CD1c-positive myeloid dendritic cell (primary cell): ENCODE measurements at regions not wholly inside any gene's neighbourhood (a gene's known extent, or its start where the extent isn't known, plus 50 kb on each side); places are given as distances from the start of the nearest gene placed in this dataset.
"Not testable (repeated sequence)": the region's sequence is repeated elsewhere in the genome, so short reads cannot be mapped to it uniquely, and the experiment has no call there.

Source experiments
- DNase-seq: peaks from one replicate; pipeline ENCODE4 v3.0.0-alpha.2; 2016; ENCODE audit errors: extremely low spot score

DNA sequence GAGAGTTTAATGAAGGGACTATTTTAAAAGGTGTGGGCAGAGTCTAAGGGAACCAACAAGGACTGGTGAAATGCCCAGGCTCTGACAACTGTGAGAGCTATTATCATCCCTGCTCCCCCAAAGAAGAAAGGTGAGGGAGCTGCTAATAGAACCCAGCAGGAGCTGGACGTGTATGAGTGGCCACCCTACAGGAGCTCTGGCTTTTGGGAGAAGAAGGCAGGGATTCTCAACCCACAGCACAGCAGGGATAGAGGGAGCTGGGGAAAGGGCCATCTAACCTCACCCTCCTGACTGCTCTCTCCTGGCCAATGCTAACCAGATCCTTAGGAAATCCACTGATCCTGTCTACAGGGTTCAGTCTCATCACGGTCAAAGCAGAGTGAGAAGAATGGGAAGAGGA lies 57.1 kb downstream of the GRIN2B start:
- DNase-seq: no peak

- DNase-seq: no peak
These were observed 62.5 kb downstream of the GRIN2B start for GRCh38 chr12:13918897-13919296.

- DNase-seq: no peak
These were observed 66.3 kb downstream of the GRIN2B start for GRCh38 chr12:13915096-13915495.

GRCh38 chr12:13913371-13913770 lies 68.0 kb downstream of the GRIN2B start:
- no peak for DNase-seq

GRCh38 chr12:13911756-13912554 lies 69.4 kb downstream of the GRIN2B start:
- no peak for DNase-seq

DNA sequence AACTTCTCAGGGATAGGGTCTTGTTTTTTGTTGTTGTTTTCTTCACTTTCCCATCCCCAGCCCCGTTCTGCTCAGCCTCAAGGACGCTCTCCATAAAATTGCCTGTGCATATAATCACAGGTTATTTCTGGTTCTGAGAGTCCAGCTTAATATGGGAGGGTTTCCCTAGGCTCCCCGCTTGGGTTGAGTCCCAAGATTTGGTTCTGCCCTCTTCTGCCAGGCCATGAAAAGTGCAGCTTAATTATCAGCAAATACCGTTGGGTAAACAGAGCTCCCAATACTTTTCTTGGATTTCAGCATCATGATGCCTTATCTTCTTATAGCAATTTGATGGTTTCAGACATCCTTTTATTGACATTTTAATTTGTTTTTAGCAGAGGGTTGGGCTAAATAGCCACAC lies 75.6 kb downstream of the GRIN2B start:
- DNase-seq: no peak

DNA sequence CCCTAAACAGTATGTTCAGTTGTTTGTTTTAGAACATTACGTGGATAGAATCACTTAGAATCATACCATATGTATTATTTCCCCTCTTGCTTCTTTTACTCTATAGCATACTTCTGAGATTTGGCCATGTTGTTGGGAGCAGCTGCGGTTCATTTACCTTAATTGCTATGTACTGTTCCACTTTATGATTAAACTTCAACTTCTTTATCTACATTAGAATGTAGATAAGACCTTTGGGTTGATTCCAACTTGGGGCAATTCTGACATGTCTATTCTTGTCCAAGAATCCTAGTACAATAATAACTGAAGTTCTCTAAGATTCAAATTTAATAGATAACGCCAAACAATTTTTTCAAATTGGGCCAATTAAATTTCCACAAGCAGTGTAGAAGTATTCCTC lies 80.7 kb downstream of the GRIN2B start:
- no peak for DNase-seq

DNA sequence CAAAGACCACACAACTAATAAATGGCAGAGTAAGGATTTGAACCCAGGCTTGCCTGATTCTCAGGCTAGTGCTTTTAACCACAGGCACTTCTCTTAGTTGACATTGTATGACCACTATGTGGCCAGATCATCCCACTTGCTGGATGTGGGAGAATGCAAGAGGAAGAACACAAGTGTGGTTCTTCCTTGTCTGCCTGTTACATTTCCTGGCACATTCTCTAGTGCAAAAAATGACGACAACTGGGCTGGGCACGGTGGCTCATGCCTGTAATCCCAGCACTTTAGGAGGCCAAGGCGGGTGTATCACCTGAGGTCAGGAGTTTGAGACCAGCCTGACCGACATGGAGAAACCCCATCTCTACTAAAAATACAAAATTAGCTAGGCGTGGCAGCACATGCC lies 83.0 kb downstream of the GRIN2B start:
- DNase-seq: not testable (repeated sequence)

GRCh38 chr12:13897811-13898210 lies 83.6 kb downstream of the GRIN2B start:
- DNase-seq: no peak

DNA sequence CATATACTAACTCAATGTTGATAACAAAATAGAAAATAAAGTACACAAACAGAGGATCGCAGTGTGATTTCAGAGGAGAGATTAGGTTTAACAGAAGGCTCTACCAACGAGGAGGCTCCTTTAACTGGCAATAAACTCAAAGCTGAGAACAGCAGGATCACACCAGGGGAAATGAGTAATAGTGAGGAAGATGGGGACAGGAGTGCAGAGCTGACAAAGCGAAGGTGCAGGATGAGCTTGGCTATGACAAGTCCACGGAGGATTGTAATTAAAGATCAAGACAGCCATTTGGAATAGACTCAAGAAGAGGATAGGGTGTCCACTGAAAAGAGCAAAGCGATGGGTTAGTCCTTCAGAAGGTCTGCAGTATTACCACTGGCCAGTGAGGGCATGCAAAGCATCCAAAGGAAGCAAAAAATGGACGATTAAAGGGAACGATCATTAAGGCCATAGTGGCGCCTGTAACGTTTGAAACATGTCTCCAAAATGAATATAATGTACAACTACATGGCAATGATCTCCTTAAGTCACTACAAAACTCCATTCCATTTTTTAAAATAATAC lies 85.3 kb downstream of the GRIN2B start:
- DNase-seq: no peak

- no peak for DNase-seq
These were observed 89.5 kb downstream of the GRIN2B start for GRCh38 chr12:13891902-13892301.

DNA sequence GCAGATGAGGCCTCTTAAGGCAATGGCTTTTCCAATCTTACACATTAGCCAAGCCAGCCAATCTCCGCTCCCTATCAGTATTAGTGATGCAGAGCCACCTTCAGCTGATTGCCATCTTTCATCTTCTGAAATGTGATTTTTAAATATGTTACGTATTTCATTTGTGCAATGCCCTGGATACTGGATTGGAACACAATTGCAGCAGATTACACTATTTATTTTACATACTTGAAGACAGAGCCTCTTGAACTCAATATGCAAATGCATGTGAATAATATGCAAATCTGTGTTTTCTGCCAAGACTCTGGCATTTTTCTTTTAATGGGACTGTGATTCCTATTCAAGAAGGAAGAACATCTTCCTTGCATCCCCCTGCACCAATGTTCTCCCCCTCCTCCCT lies 90.5 kb downstream of the GRIN2B start:
- DNase-seq: no peak

- no peak for DNase-seq
These were observed 93.5 kb downstream of the GRIN2B start for GRCh38 chr12:13887779-13888388.

DNA sequence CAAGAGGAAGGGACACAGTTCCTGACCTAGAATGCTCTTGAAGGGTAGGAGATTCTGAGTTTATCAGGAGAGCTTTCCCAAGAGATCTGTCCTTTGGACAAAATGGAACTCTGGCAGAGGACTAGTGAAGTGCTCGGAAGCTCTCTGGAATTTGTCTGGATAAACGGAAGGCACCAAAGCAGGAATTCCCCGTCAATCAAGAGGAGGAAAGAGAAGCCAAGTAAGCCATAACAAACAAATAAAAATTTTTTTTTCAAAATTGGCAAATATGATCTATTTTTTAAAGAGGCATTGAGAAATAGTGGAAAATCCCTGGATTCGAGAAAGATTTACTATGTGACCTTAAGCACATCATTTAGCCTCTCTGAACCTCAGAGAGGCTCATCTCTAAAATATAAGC lies 99.2 kb downstream of the GRIN2B start:
- DNase-seq: no peak

GRCh38 chr12:13880613-13881012 lies 100.8 kb downstream of the GRIN2B start:
- DNase-seq: no peak

GRCh38 chr12:13875744-13876143 lies 105.7 kb downstream of the GRIN2B start:
- DNase-seq: no peak

DNA sequence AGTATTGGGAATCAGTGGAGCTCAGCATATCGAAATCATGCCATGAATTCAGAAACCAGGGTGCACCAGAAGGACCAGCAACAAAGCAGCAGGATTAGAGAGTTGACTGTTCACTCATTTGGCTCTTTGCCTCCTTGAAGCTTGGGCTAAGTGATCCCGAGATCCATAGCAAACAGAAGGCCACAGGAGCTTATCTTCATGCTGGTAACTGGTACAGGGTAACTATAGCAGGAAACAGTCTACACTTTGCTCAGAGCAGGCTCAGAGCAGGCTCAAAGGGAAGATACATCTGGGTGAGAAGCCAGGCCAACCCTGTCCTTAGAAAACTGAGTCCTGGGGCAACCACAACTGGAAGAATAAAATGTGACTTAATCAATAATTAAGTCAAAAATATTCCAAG lies 111.1 kb downstream of the GRIN2B start:
- no peak for DNase-seq

- DNase-seq: peak; percentile 54
These were observed 117.2 kb downstream of the GRIN2B start for GRCh38 chr12:13864081-13864673.

DNA sequence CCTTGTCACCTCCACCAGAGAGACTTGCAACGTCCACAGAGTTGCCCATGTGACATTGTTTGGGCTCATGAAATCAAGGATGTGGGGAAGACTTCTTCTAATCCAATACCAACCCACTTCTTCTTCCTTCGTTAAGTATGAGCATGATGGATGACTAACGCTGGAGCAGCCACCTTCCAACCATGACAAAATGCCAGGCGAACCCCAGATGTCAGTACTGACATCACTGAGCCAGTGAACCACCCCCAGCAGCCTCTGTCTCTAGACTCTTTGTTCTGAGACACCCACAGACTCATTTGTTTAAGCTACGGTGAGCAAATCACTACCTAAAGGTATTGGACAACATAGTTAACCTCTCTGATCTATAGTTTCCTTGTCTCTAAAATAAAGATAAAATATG lies 123.7 kb downstream of the GRIN2B start:
- no peak for DNase-seq

DNA sequence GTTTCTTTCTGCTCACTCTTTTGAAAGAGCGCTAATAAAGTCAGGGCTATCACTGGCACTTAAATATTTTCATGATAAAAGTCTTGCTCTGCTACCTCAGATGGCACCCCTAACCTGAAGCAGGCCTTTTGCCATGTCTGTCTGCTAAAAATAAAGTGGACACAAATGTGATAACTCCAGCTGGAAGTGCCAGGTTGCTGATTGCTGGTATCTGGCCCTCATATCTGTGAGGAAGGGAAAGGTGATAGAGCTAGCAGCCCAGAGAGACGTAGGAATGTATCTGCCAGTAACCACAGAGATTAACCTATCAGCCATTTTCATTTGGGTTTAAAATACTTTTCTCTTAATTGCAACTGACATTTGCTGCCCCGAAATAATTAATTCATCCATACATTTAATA lies 127.9 kb downstream of the GRIN2B start:
- DNase-seq: no peak

DNA sequence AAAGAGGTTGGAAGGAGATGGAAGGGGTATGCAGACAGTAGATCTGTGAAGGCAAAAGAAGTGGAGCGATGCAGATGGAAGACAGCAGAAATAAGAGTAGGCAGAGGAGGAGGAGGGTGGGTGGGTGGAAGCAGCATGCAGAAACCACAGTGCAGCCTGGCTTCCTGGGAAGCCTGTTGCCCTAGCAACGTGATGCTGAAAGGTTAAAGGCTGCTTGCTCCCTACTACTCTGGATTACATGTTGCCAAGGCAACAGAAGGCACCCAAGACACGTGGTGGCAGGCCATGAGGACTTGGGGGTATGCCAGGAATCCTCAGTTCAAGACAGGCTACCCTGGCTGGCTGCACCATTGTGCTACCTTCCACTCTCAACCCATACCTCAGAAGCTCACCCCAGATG lies 129.6 kb downstream of the GRIN2B start:
- DNase-seq: no peak

GRCh38 chr12:13849456-13849855 lies 131.9 kb downstream of the GRIN2B start:
- DNase-seq: no peak

- DNase-seq: no peak
These were observed 137.6 kb downstream of the GRIN2B start for GRCh38 chr12:13843841-13844240.
